ENCODE measurements at regions not wholly inside any gene's neighbourhood (a gene's known extent, or its start where the extent isn't known, plus 50 kb on each side); places are given as distances from the start of the nearest gene placed in this dataset.
"Not testable (repeated sequence)": the region's sequence is repeated elsewhere in the genome, so short reads cannot be mapped to it uniquely, and the experiment has no call there.

GRCh38 chr10:9043466-9043865, 989.0 kb downstream of the GATA3 start:
- no peak for DNase-seq (ENCODE audit: low spot score)

- DNase-seq (ENCODE audit: low spot score), result no peak
Measured at GRCh38 chr10:9045311-9045710, 990.8 kb downstream of the GATA3 start.

- DNase-seq (ENCODE audit: low spot score), result no peak
Measured at GRCh38 chr10:9051328-9051974, 997.0 kb downstream of the GATA3 start.

GRCh38 chr10:9052767-9053166, 998.3 kb downstream of the GATA3 start:
- DNase-seq (ENCODE audit: low spot score), result no peak

GRCh38 chr10:9056521-9056920, 1002.0 kb downstream of the GATA3 start:
- DNase-seq (ENCODE audit: low spot score), result no peak

GRCh38 chr10:9057293-9057692, 1002.8 kb downstream of the GATA3 start:
- DNase-seq (ENCODE audit: low spot score), result not testable (repeated sequence)

- DNase-seq (ENCODE audit: low spot score), result peak; percentile 4
Measured at GRCh38 chr10:9060314-9060713, 1005.8 kb downstream of the GATA3 start.

- DNase-seq (ENCODE audit: low spot score), result no peak
Measured at GRCh38 chr10:9061871-9062270, 1007.4 kb downstream of the GATA3 start.

GRCh38 chr10:9066152-9066551, 1011.7 kb downstream of the GATA3 start:
- DNase-seq (ENCODE audit: low spot score), result no peak

- no peak for DNase-seq (ENCODE audit: low spot score)
Measured at GRCh38 chr10:9068003-9068402, 1013.5 kb downstream of the GATA3 start.

GRCh38 chr10:9069136-9069535, 1014.6 kb downstream of the GATA3 start:
- DNase-seq (ENCODE audit: low spot score), result peak; percentile 2

GRCh38 chr10:9075420-9075819, 1020.9 kb downstream of the GATA3 start:
- no peak for DNase-seq (ENCODE audit: low spot score)

GRCh38 chr10:9076066-9076465, 1021.6 kb downstream of the GATA3 start:
- DNase-seq (ENCODE audit: low spot score), result no peak

GRCh38 chr10:9081253-9081652, 1026.8 kb downstream of the GATA3 start:
- no peak for DNase-seq (ENCODE audit: low spot score)

- DNase-seq (ENCODE audit: low spot score), result no peak
Measured at GRCh38 chr10:9081961-9082360, 1027.5 kb downstream of the GATA3 start.

- DNase-seq (ENCODE audit: low spot score), result no peak
Measured at GRCh38 chr10:9091530-9092093, 1037.1 kb downstream of the GATA3 start.

GRCh38 chr10:9096288-9096687, 1041.8 kb downstream of the GATA3 start:
- DNase-seq (ENCODE audit: low spot score), result no peak

GRCh38 chr10:9097206-9097990, 1042.9 kb downstream of the GATA3 start:
- DNase-seq (ENCODE audit: low spot score), result peak; percentile 43

GRCh38 chr10:9097991-9098306, 1043.5 kb downstream of the GATA3 start:
- no peak for DNase-seq (ENCODE audit: low spot score)

GRCh38 chr10:9102026-9102425, 1047.5 kb downstream of the GATA3 start:
- no peak for DNase-seq (ENCODE audit: low spot score)

- DNase-seq (ENCODE audit: low spot score), result no peak
Measured at GRCh38 chr10:9103301-9103700, 1048.8 kb downstream of the GATA3 start.

- DNase-seq (ENCODE audit: low spot score), result no peak
Measured at GRCh38 chr10:9111976-9112375, 1057.5 kb downstream of the GATA3 start.

- no peak for DNase-seq (ENCODE audit: low spot score)
Measured at GRCh38 chr10:9126728-9127127, 1072.2 kb downstream of the GATA3 start.

GRCh38 chr10:9137368-9137767, 1082.9 kb downstream of the GATA3 start:
- DNase-seq (ENCODE audit: low spot score), result no peak

Measured in SW480 (cell line).